HFFc6 (cell line): ENCODE measurements at regions not wholly inside any gene's neighbourhood (a gene's known extent, or its start where the extent isn't known, plus 50 kb on each side); places are given as distances from the start of the nearest gene placed in this dataset.

ENCODE experiments used
- DNase-seq: peaks from one replicate; pipeline ENCODE4 v3.0.0-alpha.2; 2018
- H3K27ac Mint-ChIP-seq: 2 replicates; pipeline ENCODE4 v1.8.0; 2020; ENCODE audit warnings: mild to moderate bottlenecking, mixed read lengths
- H3K27me3 Mint-ChIP-seq: 2 replicates; pipeline ENCODE4 v1.8.0; 2021; ENCODE audit warnings: mild to moderate bottlenecking, moderate library complexity, mixed read lengths; ENCODE audit not compliant: insufficient read depth
- H3K36me3 Mint-ChIP-seq: 2 replicates; pipeline ENCODE4 v1.8.0; 2021; ENCODE audit warnings: low read depth, mixed read lengths
- H3K4me1 Mint-ChIP-seq: 2 replicates; pipeline ENCODE4 v1.8.0; 2020; ENCODE audit warnings: low read depth, mixed read lengths
- H3K4me3 Mint-ChIP-seq: 2 replicates; pipeline ENCODE4 v1.8.0; 2020; ENCODE audit warnings: mild to moderate bottlenecking, moderate library complexity, mixed read lengths
- H3K9me3 Mint-ChIP-seq: 2 replicates; pipeline ENCODE4 v1.8.0; 2020; ENCODE audit warnings: mild to moderate bottlenecking, mixed read lengths
- CTCF ChIP-seq: fragments of 200-600 bp; sonication (generic); IDR thresholded peaks from 2 replicates; pipeline ENCODE4 v1.5.0; 2021; ENCODE audit warnings: antibody characterized with exemption, mild to moderate bottlenecking

- DNase-seq, result peak; percentile 71
- TF ChIP-seq CTCF, result no peak
- peaks cover 82% of the 10 kb centered on the region for H3K4me1 Mint-ChIP-seq
- H3K9me3 Mint-ChIP-seq, result no peaks in the 10 kb centered on the region
- H3K36me3 Mint-ChIP-seq, result peaks cover 6% of the 10 kb centered on the region; the same call in 1 of the 2 replicates
- no peaks in the 10 kb centered on the region for H3K27me3 Mint-ChIP-seq
- peak overlapping the region; percentile 43 for H3K4me3 Mint-ChIP-seq
- peak overlapping the region; percentile 84 for H3K27ac Mint-ChIP-seq
Observed at GRCh38 chr14:51458563-51458955, 193.2 kb upstream of the FRMD6 start.

- Mint-ChIP-seq H3K36me3 (peaks cover 6% of the 10 kb centered on the region; the same call in 1 of the 2 replicates), H3K9me3 (no peaks in the 10 kb centered on the region), H3K4me1 (peaks cover 71% of the 10 kb centered on the region), H3K27me3 (no peaks in the 10 kb centered on the region), H3K27ac (no peak overlapping the region), H3K4me3 (no peak overlapping the region)
- no peak for DNase-seq
- no peak for TF ChIP-seq CTCF
Observed at GRCh38 chr14:51460011-51460410, 191.7 kb upstream of the FRMD6 start.

- Mint-ChIP-seq H3K36me3 (no peaks in the 10 kb centered on the region), H3K9me3 (no peaks in the 10 kb centered on the region), H3K27me3 (no peaks in the 10 kb centered on the region), H3K4me3 (no peak overlapping the region), H3K4me1 (peaks cover 55% of the 10 kb centered on the region), H3K27ac (no peak overlapping the region)
- DNase-seq, result no peak
- no peak for TF ChIP-seq CTCF
Observed at GRCh38 chr14:51462182-51462581, 189.5 kb upstream of the FRMD6 start.

- H3K9me3 Mint-ChIP-seq, result no peaks in the 10 kb centered on the region
- H3K36me3 Mint-ChIP-seq, result no peaks in the 10 kb centered on the region
- no peak overlapping the region for H3K4me3 Mint-ChIP-seq
- no peaks in the 10 kb centered on the region for H3K27me3 Mint-ChIP-seq
- peaks cover 50% of the 10 kb centered on the region for H3K4me1 Mint-ChIP-seq
- no peak overlapping the region for H3K27ac Mint-ChIP-seq
- no peak for DNase-seq
- TF ChIP-seq CTCF, result no peak
Observed at GRCh38 chr14:51462706-51463105, 189.0 kb upstream of the FRMD6 start.

- H3K9me3 Mint-ChIP-seq, result no peaks in the 10 kb centered on the region
- peaks cover 42% of the 10 kb centered on the region for H3K4me1 Mint-ChIP-seq
- DNase-seq, result no peak
- no peaks in the 10 kb centered on the region for H3K36me3 Mint-ChIP-seq
- H3K27me3 Mint-ChIP-seq, result no peaks in the 10 kb centered on the region
- no peak overlapping the region for H3K4me3 Mint-ChIP-seq
- no peak overlapping the region for H3K27ac Mint-ChIP-seq
- TF ChIP-seq CTCF, result no peak
Observed at GRCh38 chr14:51463461-51463860, 188.2 kb upstream of the FRMD6 start.

- Mint-ChIP-seq H3K4me3 (no peak overlapping the region), H3K36me3 (no peaks in the 10 kb centered on the region), H3K27ac (no peak overlapping the region), H3K9me3 (no peaks in the 10 kb centered on the region), H3K4me1 (peaks cover 33% of the 10 kb centered on the region), H3K27me3 (no peaks in the 10 kb centered on the region)
- DNase-seq, result no peak
- TF ChIP-seq CTCF, result no peak
Observed at GRCh38 chr14:51464411-51464810, 187.3 kb upstream of the FRMD6 start.
